Suprapubic skin (tissue), 4 donors: ENCODE measurements at regions not wholly inside any gene's neighbourhood (a gene's known extent, or its start where the extent isn't known, plus 50 kb on each side); places are given as distances from the start of the nearest gene placed in this dataset.

ENCODE experiments used
- DNase-seq, 2 donors: peaks; one replicate each; pipeline ENCODE4 v3.0.0-alpha.2; 2019; ENCODE audit warnings: low spot score in 2 of 2
- H3K27ac ChIP-seq: fragments of 200-600 bp; sonication (generic); one replicate; pipeline ENCODE4 v1.5.1; 2019
- H3K27me3 ChIP-seq: fragments of 200-600 bp; sonication (generic); one replicate; pipeline ENCODE4 v1.5.1; 2019
- H3K36me3 ChIP-seq: fragments of 200-600 bp; sonication (generic); one replicate; pipeline ENCODE4 v1.5.1; 2019
- H3K4me1 ChIP-seq: fragments of 200-600 bp; sonication (generic); one replicate; pipeline ENCODE4 v1.5.1; 2019
- H3K4me3 ChIP-seq: fragments of 200-600 bp; sonication (generic); one replicate; pipeline ENCODE4 v1.5.1; 2019; ENCODE audit warnings: mild to moderate bottlenecking
- H3K9me3 ChIP-seq: fragments of 200-600 bp; sonication (generic); one replicate; pipeline ENCODE4 v1.5.1; 2019
- EP300 ChIP-seq: sonication (generic); formaldehyde crosslinking; IDR thresholded peaks from one replicate; pipeline ENCODE4 v1.6.1; 2017; ENCODE audit warnings: antibody characterized with exemption
- POLR2A ChIP-seq, 2 donors: fragments of 450-650 bp; IDR thresholded peaks; one replicate each; pipeline ENCODE4 v1.6.1; 2017; ENCODE audit warnings: antibody characterized with exemption in 2 of 2, mild to moderate bottlenecking in 2 of 2, moderate library complexity in 2 of 2
- POLR2AphosphoS5 ChIP-seq, 3 donors: sonication (generic); formaldehyde crosslinking; IDR thresholded peaks; one replicate each; pipeline ENCODE4 v1.6.1; 2017; ENCODE audit warnings: antibody characterized with exemption in 3 of 3
- WGBS: methylation state at CpG from one replicate; pipeline ENCODE4 v1.1.5; 2018; 5-methylcytosine and 5-hydroxymethylcytosine counted together
- TF ChIP-seq, protein P1 (sequence below), 2 donors: fragments of 200-600 bp in 1 of 2; fragments of 450-650 bp in 1 of 2; sonication (generic) in 1 of 2; IDR thresholded peaks; one replicate each; pipeline ENCODE4 v1.5.1; 2016 to 2019; ENCODE audit warnings: antibody characterized with exemption in 2 of 2, mild to moderate bottlenecking in 1 of 2, moderate library complexity in 1 of 2

DNA sequence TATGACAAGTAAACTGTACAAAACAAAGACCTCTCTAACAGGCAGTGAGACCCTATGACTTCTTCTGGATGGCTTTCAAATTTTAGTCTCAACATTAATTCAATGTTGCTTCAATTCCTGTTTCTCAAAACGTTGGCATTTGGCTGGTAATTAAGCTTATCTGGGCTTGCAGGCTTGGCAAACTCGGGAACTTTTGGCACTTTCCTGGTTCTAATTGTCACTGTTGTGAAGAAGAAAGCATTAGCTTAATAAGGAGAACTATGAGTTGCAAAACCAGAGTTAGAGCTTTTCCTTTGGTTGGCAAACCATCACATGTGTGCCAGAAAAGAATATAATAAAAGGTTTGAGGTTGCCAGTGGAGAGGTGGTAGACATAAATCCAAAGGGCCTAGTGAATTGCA, 698.3 kb downstream of the LRRIQ3 start:
- H3K9me3 ChIP-seq: no peaks in the 10 kb centered on the region
- no peaks in the 10 kb centered on the region for H3K27me3 ChIP-seq
- DNase-seq: no peak
- WGBS: 20% methylated on average over 2 of the region's 2 CpGs
- no peaks in the 10 kb centered on the region for H3K36me3 ChIP-seq
- no peak overlapping the region for H3K27ac ChIP-seq
- no peak for TF ChIP-seq POLR2A (IDR thresholded peaks at IDR 0.05)
- TF ChIP-seq, protein P1, sequence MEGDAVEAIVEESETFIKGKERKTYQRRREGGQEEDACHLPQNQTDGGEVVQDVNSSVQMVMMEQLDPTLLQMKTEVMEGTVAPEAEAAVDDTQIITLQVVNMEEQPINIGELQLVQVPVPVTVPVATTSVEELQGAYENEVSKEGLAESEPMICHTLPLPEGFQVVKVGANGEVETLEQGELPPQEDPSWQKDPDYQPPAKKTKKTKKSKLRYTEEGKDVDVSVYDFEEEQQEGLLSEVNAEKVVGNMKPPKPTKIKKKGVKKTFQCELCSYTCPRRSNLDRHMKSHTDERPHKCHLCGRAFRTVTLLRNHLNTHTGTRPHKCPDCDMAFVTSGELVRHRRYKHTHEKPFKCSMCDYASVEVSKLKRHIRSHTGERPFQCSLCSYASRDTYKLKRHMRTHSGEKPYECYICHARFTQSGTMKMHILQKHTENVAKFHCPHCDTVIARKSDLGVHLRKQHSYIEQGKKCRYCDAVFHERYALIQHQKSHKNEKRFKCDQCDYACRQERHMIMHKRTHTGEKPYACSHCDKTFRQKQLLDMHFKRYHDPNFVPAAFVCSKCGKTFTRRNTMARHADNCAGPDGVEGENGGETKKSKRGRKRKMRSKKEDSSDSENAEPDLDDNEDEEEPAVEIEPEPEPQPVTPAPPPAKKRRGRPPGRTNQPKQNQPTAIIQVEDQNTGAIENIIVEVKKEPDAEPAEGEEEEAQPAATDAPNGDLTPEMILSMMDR (IDR thresholded peaks at IDR 0.05): no peak
- no peak for TF ChIP-seq EP300
- no peak for TF ChIP-seq POLR2AphosphoS5 (IDR thresholded peaks at IDR 0.05)
- H3K4me3 ChIP-seq: no peak overlapping the region
- peaks cover 3% of the 10 kb centered on the region for H3K4me1 ChIP-seq

DNA sequence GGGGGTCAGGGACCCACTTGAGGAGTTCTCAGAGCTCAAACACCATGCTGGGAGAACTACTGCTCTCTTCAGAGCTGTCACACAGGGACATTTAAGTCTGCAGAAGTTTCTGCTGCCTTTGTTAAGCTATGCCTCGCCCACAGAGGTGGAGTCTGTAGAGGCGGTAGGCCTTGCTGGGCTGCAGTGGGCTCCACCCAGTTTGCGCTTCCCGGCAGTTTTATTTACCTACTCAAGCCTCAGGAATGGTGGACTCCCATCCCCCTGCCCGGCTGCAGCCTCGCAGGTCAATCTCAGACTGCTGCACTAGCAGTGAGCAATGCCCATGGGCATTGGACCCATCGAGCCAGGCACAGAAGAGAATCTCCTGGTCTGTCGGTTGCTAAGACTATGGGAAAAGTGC, 706.4 kb downstream of the LRRIQ3 start:
- H3K4me3 ChIP-seq: no peak overlapping the region
- no peak overlapping the region for H3K27ac ChIP-seq
- no peaks in the 10 kb centered on the region for H3K9me3 ChIP-seq
- TF ChIP-seq, protein P1 (IDR thresholded peaks at IDR 0.05): no peak
- TF ChIP-seq EP300 (no peak), POLR2AphosphoS5 (IDR thresholded peaks at IDR 0.05) (no peak), POLR2A (IDR thresholded peaks at IDR 0.05) (no peak)
- no peak for DNase-seq
- no peaks in the 10 kb centered on the region for H3K27me3 ChIP-seq
- H3K4me1 ChIP-seq: no peaks in the 10 kb centered on the region
- H3K36me3 ChIP-seq: no peaks in the 10 kb centered on the region
- 92% methylated on average over 4 of the region's 8 CpGs for WGBS

DNA sequence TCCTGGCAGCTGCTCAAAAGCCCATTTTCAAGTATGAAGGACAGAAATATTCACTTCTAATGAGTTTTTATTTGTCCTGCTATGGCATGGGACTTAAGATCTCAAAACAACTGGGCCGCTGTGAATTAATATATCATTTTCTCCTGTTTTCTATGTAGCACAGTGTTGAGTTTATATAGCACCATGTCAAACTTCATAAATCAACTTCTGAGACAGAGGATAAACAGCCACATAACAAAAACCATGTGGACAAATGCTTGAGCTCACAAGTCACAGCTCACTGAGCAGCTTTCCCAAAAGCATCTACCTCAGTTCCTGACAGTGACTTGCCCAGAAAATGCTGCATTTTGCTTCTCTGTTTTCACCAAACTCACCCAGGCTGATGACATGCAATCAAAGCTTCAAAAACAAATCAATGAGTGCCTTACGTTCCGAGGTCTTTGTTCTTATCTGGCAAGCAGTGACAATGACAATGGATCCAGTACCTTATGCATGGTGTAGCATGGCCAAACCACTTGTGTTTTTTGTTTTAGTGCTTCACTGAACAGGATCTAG, 722.6 kb downstream of the LRRIQ3 start:
- no peaks in the 10 kb centered on the region for H3K4me1 ChIP-seq
- no peaks in the 10 kb centered on the region for H3K9me3 ChIP-seq
- TF ChIP-seq EP300: no peak
- H3K4me3 ChIP-seq: no peak overlapping the region
- no peak for DNase-seq
- no peaks in the 10 kb centered on the region for H3K36me3 ChIP-seq
- no peaks in the 10 kb centered on the region for H3K27me3 ChIP-seq
- no peak overlapping the region for H3K27ac ChIP-seq
- 53% methylated on average over 3 of the region's 3 CpGs for WGBS

DNA sequence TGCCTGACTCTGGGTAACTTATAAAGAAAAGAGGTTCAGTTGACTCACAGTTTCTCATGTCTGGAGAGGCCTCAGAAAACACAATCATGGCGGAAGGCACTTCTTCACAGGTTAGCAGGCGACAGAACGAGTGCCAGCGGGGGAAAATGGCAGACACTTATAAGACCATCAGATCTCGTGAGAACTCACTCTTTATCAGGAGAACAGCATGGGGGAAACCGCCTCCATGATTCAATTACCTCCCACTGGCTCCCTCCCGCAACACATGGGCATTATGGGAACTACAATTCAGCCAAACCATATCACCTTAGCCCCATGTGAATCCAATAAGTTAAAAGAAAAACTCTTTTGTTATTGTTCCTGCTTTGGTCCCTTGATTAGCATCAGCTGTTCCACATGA, 725.2 kb downstream of the LRRIQ3 start:
- 89% methylated on average over 7 of the region's 7 CpGs for WGBS
- DNase-seq: no peak
- no peak overlapping the region for H3K4me3 ChIP-seq
- no peak overlapping the region for H3K27ac ChIP-seq
- TF ChIP-seq POLR2AphosphoS5 (IDR thresholded peaks at IDR 0.05) (no peak), POLR2A (IDR thresholded peaks at IDR 0.05) (no peak), EP300 (no peak)
- TF ChIP-seq, protein P1 (IDR thresholded peaks at IDR 0.05): no peak
- no peaks in the 10 kb centered on the region for H3K9me3 ChIP-seq
- H3K36me3 ChIP-seq: no peaks in the 10 kb centered on the region
- H3K27me3 ChIP-seq: no peaks in the 10 kb centered on the region
- H3K4me1 ChIP-seq: no peaks in the 10 kb centered on the region

DNA sequence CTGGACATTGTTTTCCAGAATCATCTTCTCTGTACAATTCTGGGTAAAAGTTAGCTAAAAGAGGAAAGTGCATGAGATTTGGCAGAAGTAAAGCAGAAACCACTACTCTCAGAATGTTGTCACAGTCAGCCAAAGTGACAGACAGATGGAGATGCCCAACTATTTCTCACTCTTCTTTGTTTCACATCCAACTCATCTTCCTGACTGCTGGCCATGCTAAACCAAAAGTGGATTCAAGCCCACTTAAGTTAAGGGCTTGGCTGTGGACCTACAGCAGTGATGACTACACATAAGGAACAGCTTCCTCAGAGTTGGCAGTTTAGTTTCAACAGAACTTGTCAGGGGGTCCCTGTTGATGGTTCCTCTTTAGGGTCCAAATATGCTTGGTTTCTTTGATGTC, 730.2 kb downstream of the LRRIQ3 start:
- no peaks in the 10 kb centered on the region for H3K36me3 ChIP-seq
- H3K27me3 ChIP-seq: no peaks in the 10 kb centered on the region
- no peak for DNase-seq
- H3K4me1 ChIP-seq: no peaks in the 10 kb centered on the region
- no peak overlapping the region for H3K4me3 ChIP-seq
- no peaks in the 10 kb centered on the region for H3K9me3 ChIP-seq
- TF ChIP-seq, protein P1 (IDR thresholded peaks at IDR 0.05): no peak
- TF ChIP-seq POLR2AphosphoS5 (IDR thresholded peaks at IDR 0.05) (no peak), EP300 (no peak), POLR2A (IDR thresholded peaks at IDR 0.05) (no peak)
- no peak overlapping the region for H3K27ac ChIP-seq

DNA sequence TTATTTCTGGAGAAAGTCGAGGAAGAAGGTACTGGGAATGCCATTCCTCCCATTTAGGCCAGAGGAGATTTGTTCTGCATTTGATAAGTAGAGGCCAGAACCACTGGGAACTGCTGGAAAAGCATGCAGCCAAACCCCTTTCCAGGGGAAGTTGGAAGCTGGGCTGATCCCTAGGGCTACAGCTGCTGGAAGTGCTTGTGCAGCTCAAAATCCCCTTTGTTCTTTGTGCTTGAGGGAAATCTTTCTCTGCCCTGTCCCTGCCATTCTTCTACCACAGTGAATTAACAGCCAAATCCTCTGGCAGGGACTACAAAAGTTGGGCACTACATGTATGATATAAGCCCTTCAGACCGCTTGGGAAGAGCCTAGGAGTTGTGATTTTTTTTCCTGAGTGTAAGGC, 734.1 kb downstream of the LRRIQ3 start:
- TF ChIP-seq POLR2A (IDR thresholded peaks at IDR 0.05) (no peak), EP300 (no peak), POLR2AphosphoS5 (IDR thresholded peaks at IDR 0.05) (no peak)
- TF ChIP-seq, protein P1 (IDR thresholded peaks at IDR 0.05): no peak
- no peaks in the 10 kb centered on the region for H3K36me3 ChIP-seq
- no peaks in the 10 kb centered on the region for H3K9me3 ChIP-seq
- no peak overlapping the region for H3K4me3 ChIP-seq
- WGBS: 49% methylated on average over 2 of the region's 2 CpGs
- no peak overlapping the region for H3K27ac ChIP-seq
- no peak for DNase-seq
- H3K4me1 ChIP-seq: no peaks in the 10 kb centered on the region
- H3K27me3 ChIP-seq: no peaks in the 10 kb centered on the region
